GM18907 (cell line): ENCODE measurements at regions not wholly inside any gene's neighbourhood (a gene's known extent, or its start where the extent isn't known, plus 50 kb on each side); places are given as distances from the start of the nearest gene placed in this dataset.

Source experiments
- ATAC-seq: cut with Tn5 transposase; IDR thresholded peaks from one replicate; pipeline ENCODE4 v1.9.1; 2021; ENCODE audit warnings: mild to moderate bottlenecking, moderate library complexity; ENCODE audit not compliant: unreplicated experiment

GRCh38 chr4:177937041-177937440 is 494.8 kb upstream of the AGA start:
- ATAC-seq, result no peak

GRCh38 chr4:177938226-177938625 is 496.0 kb upstream of the AGA start:
- no peak for ATAC-seq

GRCh38 chr4:177945268-177945667 is 503.0 kb upstream of the AGA start:
- no peak for ATAC-seq

DNA sequence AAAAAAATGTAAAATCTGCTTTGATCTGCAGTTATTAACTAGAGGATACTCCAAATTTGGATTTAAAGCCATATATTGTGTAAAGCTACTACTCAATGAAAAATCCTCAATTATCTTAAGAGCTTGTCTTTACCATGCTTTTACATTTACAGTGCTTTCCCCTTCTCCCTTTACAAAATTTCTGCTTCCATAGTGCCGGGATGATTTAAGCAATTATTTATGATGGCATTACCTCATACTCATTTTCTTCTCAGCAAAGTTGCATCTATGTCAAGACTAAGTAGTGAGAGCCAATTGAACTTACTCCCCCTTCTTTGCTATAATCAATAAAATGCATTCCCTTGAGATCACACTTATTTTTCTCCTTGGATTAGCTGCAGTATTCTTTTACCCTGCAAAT is 505.4 kb upstream of the AGA start:
- no peak for ATAC-seq

DNA sequence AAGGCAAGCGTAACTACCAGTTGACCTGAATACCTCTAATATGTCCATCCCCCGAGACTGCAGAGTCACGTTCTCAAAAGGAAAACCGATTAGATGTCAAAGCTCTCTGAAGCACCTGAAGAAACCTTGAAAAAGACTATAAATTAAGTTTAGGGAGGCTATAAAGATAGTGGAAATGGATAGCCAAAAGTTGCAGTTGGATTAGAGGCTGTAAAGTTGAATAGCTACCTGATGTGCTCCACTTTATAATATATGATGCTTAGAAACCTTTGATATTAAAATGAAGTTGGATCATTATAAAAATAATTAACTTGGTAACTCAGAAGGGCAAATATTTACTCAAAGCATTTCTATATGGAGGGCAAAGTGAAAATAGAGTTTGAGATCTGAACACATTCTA is 506.6 kb upstream of the AGA start:
- ATAC-seq, result no peak

GRCh38 chr4:177951026-177951425 is 508.8 kb upstream of the AGA start:
- no peak for ATAC-seq

DNA sequence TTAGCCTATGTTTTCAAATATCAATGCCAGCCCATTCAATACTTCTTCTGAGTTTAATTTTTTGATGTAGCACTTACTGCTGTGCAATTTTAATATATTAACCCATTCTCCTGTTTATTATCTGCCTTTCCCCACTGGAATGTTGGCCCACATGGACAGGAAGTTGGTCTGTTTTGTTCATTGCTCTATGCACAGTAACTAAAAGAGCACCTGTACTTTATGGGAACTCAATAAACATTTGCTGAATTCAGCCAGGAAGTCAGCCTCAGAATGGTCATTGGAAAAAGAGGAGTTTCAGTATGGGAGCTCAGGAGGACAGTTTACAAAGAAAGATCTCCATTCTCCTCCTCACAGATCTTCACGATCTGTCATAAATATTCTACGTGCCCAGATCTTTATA is 510.5 kb upstream of the AGA start:
- no peak for ATAC-seq

- ATAC-seq, result no peak
Measured at GRCh38 chr4:177957596-177958360, 515.5 kb upstream of the AGA start.

DNA sequence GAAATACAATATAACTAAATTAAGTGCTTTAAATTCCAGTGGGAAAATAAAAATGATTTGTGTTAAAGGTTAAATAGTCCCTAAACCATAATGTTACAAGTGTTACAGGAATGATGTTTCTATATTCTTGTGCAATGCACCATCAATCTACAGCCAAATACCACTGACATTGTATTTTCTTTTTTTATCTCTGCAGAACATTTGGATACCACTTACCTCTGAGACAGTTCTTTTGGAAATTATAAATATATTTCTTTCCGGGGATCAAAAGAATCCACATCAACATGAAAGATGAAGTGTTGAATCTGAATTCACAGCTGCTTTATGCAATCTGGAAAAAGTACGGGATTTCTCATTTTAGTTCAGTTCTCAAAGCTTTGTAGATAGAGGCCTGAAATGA is 518.3 kb upstream of the AGA start:
- ATAC-seq, result no peak

- ATAC-seq, result no peak
Measured at GRCh38 chr4:177961761-177962380, 519.6 kb upstream of the AGA start.

DNA sequence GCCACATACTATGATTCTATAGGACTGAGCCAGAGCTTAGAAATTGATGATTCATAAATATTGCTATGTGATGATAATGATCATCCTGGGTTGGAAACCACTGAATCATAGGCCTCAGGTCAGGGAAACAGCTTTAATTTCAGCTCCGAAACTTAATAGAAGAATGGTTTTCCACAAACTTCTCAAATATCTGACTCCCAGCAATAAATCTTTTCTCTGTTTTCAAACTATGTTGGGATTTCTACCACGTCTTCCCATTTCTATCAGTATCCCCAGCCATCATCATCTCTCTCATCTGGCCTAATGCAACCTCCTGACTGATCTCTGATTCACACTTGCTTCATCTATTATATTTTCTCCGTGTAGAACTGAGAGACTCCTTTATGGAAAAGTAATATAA is 521.8 kb upstream of the AGA start:
- no peak for ATAC-seq

- no peak for ATAC-seq
Measured at GRCh38 chr4:177964693-177965168, 522.5 kb upstream of the AGA start.

DNA sequence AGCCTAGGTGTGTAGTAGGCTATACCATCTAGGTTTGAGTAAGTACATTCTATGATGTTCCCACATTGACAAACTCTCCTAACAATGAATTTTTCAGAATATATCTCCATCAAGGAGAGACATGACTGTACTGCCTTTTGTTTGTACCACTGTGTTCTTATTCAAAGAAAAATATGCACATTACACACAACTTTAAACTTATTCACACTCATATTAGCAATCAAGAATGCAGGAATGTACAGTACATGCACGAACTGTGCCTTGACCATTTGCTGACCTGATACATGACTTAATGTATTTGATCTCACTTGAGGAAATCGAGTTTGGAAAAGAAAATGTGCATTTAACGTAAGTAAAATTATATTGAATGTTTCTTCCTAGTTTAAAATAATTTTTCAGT is 525.1 kb upstream of the AGA start:
- ATAC-seq, result no peak

DNA sequence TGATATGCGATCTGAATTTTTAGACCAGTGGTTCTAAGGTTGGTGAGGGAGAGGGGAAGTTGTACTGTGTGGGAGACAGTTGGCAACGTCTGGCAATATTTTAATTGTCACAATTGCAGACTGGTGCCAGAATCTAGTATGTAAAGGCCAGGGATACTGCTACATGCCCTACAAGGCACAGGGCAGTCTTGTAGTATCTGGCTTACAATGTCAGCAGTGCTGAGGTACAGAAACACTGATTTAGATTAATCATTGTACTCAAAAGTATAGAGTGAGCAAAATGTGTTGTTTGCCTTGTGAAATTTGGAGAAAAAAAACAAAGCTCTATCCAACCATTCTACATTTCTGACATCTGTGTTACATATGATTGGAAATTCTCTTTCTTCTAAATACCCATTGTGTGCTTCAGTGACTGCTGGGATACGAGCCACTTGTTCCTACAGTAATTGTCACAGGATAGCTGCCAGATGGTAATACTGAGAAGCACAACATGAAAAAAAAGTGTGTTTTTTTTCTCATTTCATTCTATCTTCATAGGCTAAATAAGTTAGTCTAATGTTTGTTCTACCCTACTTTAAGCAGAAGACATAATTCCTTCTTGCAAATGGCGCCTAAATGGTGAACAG is 526.7 kb upstream of the AGA start:
- no peak for ATAC-seq

DNA sequence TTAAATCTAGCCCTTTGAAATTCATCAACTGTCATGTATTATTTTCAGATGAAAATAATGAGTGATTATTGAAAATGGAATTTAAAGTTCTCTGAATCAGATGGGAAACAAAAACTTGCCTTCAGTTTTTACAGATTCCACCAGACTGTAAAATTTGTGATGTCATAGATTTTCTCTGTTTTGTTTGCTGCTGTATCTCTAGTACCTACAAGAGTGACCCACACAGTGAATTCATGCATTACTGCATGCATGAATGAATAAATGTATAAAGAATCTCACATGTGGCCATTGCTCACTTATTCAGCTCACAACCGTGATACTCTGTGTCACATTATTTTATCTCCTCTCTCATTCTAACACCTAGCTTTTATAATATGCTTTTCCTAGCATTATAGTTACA is 532.2 kb upstream of the AGA start:
- no peak for ATAC-seq

DNA sequence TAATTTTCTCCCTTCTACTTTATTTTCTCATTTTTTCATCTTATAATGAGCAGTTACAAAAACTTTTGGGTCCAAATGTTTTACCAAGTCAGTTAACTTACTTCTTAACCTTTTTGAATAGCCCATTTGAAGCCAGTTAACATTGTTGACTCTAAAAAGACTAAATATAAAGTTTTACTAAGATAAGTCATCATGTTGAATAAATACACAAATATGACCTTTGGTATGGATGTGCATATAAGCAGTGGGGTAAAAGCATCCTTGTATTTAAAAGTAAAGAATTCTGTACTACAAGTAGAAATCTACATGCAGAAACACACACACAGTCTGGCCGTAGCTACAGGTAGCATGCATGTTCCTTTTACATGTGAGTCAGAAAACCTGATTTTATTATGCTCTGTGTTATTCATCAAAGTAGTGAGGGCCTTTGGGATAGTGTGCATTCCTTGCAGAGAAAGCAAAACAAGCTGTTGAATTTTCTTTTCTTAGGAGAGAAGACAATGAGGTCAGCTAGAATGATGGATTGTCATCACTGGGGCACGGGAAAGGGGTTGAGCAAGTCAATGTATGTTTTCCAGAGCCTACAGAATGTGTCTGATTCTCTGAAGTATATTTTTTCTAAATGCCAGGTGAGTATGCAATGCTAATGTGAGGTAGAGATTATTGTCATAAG is 533.2 kb upstream of the AGA start:
- no peak for ATAC-seq

DNA sequence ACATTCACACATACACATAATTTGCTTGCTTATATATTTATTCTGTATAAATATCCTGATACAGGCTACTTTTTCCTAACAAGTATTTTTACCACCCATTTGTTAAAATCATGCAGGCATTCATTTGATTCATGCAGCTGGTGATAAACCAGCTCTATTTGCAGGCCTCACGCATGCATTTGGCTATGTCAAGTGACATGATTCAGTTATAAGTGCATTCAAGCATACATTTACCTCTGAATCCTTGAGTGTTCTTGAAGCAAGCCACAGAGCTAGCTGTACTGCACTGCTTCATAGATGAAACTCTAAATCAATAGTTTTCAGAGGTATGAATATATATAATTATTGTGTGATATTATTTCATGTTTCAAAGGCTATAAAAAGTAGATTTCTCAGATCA is 544.0 kb upstream of the AGA start:
- ATAC-seq, result no peak

DNA sequence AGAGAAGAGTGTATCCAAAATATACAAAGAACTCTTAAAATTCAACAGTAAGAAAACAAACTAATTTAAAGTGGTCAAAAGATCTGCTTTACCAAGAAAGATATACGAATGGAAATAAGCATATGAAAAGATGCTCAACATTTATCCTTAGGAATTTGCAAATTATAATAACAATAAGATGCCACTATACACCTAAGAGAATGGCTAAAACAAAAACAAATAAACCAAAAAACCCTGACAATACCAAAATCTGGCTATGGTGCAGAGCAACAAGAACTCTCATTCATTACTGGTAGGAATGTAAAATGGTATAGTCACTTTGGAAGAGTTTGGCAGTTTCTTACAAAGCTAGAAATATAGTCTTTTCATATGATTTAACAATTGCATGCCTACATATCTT is 545.7 kb upstream of the AGA start:
- no peak for ATAC-seq

GRCh38 chr4:177989503-177990201 is 547.4 kb upstream of the AGA start:
- no peak for ATAC-seq

DNA sequence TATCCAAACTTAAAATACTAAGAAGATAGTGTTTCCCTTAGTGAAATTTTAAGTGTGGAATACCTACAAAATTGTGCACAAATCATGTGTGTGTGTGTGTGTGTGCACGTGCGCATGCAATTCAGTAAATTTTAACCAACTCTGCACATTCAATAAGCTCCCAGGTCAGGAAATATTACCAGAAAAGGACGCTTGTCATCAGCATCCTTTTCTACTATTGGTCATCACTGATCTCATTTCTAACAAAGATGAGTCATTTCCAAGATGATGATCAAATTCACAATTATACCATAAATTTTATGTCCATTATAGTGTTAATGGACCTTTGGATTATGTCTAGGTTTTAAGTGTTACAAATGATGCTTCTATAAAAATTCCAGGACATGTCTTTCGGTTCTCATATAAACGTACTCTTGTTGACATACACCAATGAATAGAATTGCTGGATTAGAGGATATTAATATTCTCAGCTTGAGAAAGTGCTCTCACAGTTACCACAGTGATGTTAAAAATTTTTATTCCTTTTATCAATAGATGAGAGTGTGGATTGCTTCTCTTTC is 560.9 kb upstream of the AGA start:
- no peak for ATAC-seq

- ATAC-seq, result no peak
Measured at GRCh38 chr4:178010596-178010995, 568.4 kb upstream of the AGA start.
